ENCODE measurements at regions not wholly inside any gene's neighbourhood (a gene's known extent, or its start where the extent isn't known, plus 50 kb on each side); places are given as distances from the start of the nearest gene placed in this dataset.

- ATAC-seq: no peak
- Mint-ChIP-seq H3K4me1 (no peaks in the 10 kb centered on the region), H3K36me3 (ENCODE audit: low read depth) (no peaks in the 10 kb centered on the region), H3K27me3 (no peaks in the 10 kb centered on the region), H3K27ac (no peak overlapping the region), H3K4me3 (no peak overlapping the region), H3K9me3 (no peaks in the 10 kb centered on the region)
- DNase-seq: no peak
These were observed 272.7 kb downstream of the HHIPL2 start for GRCh38 chr1:222275001-222275728.

- ATAC-seq (no peak), DNase-seq (no peak)
- Mint-ChIP-seq H3K36me3 (ENCODE audit: low read depth) (no peaks in the 10 kb centered on the region), H3K9me3 (no peaks in the 10 kb centered on the region), H3K27me3 (no peaks in the 10 kb centered on the region), H3K4me1 (no peaks in the 10 kb centered on the region), H3K4me3 (no peak overlapping the region), H3K27ac (no peak overlapping the region)
These were observed 281.4 kb downstream of the HHIPL2 start for GRCh38 chr1:222266223-222267196.

GRCh38 chr1:222263791-222264190, 284.1 kb downstream of the HHIPL2 start:
- H3K4me3 Mint-ChIP-seq: no peak overlapping the region
- H3K27ac Mint-ChIP-seq: no peak overlapping the region
- no peaks in the 10 kb centered on the region for H3K9me3 Mint-ChIP-seq
- no peaks in the 10 kb centered on the region for H3K4me1 Mint-ChIP-seq
- DNase-seq: no peak
- H3K27me3 Mint-ChIP-seq: no peaks in the 10 kb centered on the region
- peak; percentile 83 for ATAC-seq
- H3K36me3 Mint-ChIP-seq (ENCODE audit: low read depth): no peaks in the 10 kb centered on the region

GRCh38 chr1:222257027-222257426, 290.9 kb downstream of the HHIPL2 start:
- H3K4me3 Mint-ChIP-seq: no peak overlapping the region
- H3K27me3 Mint-ChIP-seq: peaks cover 2% of the 10 kb centered on the region

GRCh38 chr1:222256058-222256457, 291.8 kb downstream of the HHIPL2 start:
- no peak for DNase-seq
- Mint-ChIP-seq H3K4me1 (no peaks in the 10 kb centered on the region), H3K27me3 (peaks cover 2% of the 10 kb centered on the region), H3K27ac (no peak overlapping the region), H3K36me3 (ENCODE audit: low read depth) (no peaks in the 10 kb centered on the region), H3K9me3 (no peaks in the 10 kb centered on the region), H3K4me3 (no peak overlapping the region)
- ATAC-seq: no peak

More at GRCh38 chr1:222257027-222257426, 290.9 kb downstream of the HHIPL2 start:
- Mint-ChIP-seq H3K36me3 (ENCODE audit: low read depth) (no peaks in the 10 kb centered on the region), H3K4me1 (no peaks in the 10 kb centered on the region), H3K9me3 (no peaks in the 10 kb centered on the region), H3K27ac (no peak overlapping the region)
- DNase-seq: no peak
- ATAC-seq: no peak

DNA sequence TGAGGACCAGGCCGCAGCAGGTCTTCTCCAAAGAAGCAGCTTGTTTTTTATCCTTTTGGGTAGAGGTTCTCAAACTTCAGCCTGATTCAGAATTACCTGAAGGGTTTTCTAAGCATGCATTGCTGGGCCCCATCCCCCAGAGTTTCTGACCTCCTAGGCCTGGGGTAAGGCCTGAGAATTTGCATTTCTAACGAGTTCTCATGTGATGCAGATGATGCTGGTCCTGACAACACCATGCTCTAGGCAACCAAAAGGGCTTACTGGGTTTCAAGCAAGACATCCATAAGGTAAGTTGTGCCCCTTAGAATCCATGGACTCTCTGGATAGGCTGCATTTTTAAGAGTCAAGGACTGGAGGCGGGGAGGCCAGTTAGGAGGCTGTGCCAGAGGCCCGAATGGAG, 295.1 kb downstream of the HHIPL2 start:
- Mint-ChIP-seq H3K4me3 (no peak overlapping the region), H3K4me1 (no peaks in the 10 kb centered on the region), H3K27me3 (peaks cover 2% of the 10 kb centered on the region), H3K9me3 (no peaks in the 10 kb centered on the region), H3K36me3 (ENCODE audit: low read depth) (no peaks in the 10 kb centered on the region), H3K27ac (no peak overlapping the region)
- no peak for ATAC-seq
- DNase-seq: no peak

- H3K27me3 Mint-ChIP-seq: peaks cover 2% of the 10 kb centered on the region
- H3K9me3 Mint-ChIP-seq: no peaks in the 10 kb centered on the region
- no peak for ATAC-seq
These were observed 296.1 kb downstream of the HHIPL2 start for GRCh38 chr1:222251847-222252246.

GRCh38 chr1:222250376-222250775, 297.5 kb downstream of the HHIPL2 start:
- H3K9me3 Mint-ChIP-seq: no peaks in the 10 kb centered on the region
- DNase-seq (no peak), ATAC-seq (no peak)
- H3K36me3 Mint-ChIP-seq (ENCODE audit: low read depth): no peaks in the 10 kb centered on the region
- H3K27ac Mint-ChIP-seq: no peak overlapping the region
- H3K4me3 Mint-ChIP-seq: no peak overlapping the region
- no peaks in the 10 kb centered on the region for H3K4me1 Mint-ChIP-seq
- H3K27me3 Mint-ChIP-seq: no peaks in the 10 kb centered on the region

More at GRCh38 chr1:222251847-222252246, 296.1 kb downstream of the HHIPL2 start:
- Mint-ChIP-seq H3K4me1 (no peaks in the 10 kb centered on the region), H3K36me3 (ENCODE audit: low read depth) (no peaks in the 10 kb centered on the region), H3K27ac (no peak overlapping the region), H3K4me3 (no peak overlapping the region)
- no peak for DNase-seq

- H3K36me3 Mint-ChIP-seq (ENCODE audit: low read depth): no peaks in the 10 kb centered on the region
- no peaks in the 10 kb centered on the region for H3K9me3 Mint-ChIP-seq
- no peak for ATAC-seq
- H3K27me3 Mint-ChIP-seq: no peaks in the 10 kb centered on the region
- no peaks in the 10 kb centered on the region for H3K4me1 Mint-ChIP-seq
- H3K4me3 Mint-ChIP-seq: no peak overlapping the region
- H3K27ac Mint-ChIP-seq: no peak overlapping the region
- DNase-seq: no peak
These were observed 300.0 kb downstream of the HHIPL2 start for GRCh38 chr1:222247811-222248310.

DNA sequence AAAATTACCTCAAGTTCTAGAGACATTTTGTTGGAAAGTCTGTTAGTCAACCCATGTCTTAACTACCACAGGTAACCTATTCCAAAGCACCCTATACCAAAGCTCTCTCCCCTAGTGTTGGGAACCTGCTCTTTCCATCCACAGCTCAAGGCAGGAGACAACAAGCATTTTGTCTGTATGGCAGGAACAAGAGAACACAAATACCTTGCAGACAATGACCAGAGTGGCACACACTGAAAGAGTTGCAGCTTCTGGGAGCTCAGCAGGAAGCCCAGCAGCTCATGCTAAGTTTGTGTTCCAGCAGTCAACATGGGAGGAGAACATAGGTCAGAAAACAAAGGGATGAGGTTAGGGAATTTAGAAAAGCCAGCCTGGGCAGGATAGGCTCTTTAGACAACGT, 300.8 kb downstream of the HHIPL2 start:
- no peaks in the 10 kb centered on the region for H3K36me3 Mint-ChIP-seq (ENCODE audit: low read depth)
- no peak overlapping the region for H3K4me3 Mint-ChIP-seq
- H3K4me1 Mint-ChIP-seq: no peaks in the 10 kb centered on the region
- no peaks in the 10 kb centered on the region for H3K9me3 Mint-ChIP-seq
- H3K27me3 Mint-ChIP-seq: no peaks in the 10 kb centered on the region
- H3K27ac Mint-ChIP-seq: no peak overlapping the region
- DNase-seq: no peak
- ATAC-seq: no peak

- H3K4me3 Mint-ChIP-seq: no peak overlapping the region
- no peaks in the 10 kb centered on the region for H3K27me3 Mint-ChIP-seq
These were observed 304.0 kb downstream of the HHIPL2 start for GRCh38 chr1:222243902-222244301.

DNA sequence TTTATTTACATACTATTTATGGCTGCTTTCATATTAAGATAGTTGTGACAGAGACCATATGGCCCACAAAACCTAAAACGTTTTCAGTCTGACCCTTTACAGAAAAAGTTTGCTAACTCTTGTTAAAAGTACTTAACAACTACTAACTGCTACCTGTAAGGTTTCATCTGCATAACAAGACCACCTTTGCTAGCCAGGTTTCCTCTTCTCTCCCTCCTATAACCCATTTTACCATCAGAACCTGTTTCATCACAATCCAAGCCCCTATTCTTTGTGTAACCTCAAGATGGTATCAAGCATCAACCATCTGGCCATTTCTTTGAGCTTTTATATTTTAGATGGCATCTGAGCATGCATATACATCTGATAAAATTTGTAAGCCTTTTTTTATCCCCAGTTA, 305.4 kb downstream of the HHIPL2 start:
- ATAC-seq (no peak), DNase-seq (no peak)
- H3K9me3 Mint-ChIP-seq: no peaks in the 10 kb centered on the region
- H3K4me3 Mint-ChIP-seq: no peak overlapping the region
- no peaks in the 10 kb centered on the region for H3K27me3 Mint-ChIP-seq
- no peaks in the 10 kb centered on the region for H3K36me3 Mint-ChIP-seq (ENCODE audit: low read depth)
- no peaks in the 10 kb centered on the region for H3K4me1 Mint-ChIP-seq
- no peak overlapping the region for H3K27ac Mint-ChIP-seq

More at GRCh38 chr1:222243902-222244301, 304.0 kb downstream of the HHIPL2 start:
- no peaks in the 10 kb centered on the region for H3K36me3 Mint-ChIP-seq (ENCODE audit: low read depth)
- no peak for ATAC-seq
- no peak overlapping the region for H3K27ac Mint-ChIP-seq
- H3K4me1 Mint-ChIP-seq: no peaks in the 10 kb centered on the region
- no peaks in the 10 kb centered on the region for H3K9me3 Mint-ChIP-seq
- DNase-seq: no peak

- H3K9me3 Mint-ChIP-seq: no peaks in the 10 kb centered on the region
- no peaks in the 10 kb centered on the region for H3K36me3 Mint-ChIP-seq (ENCODE audit: low read depth)
- no peak overlapping the region for H3K27ac Mint-ChIP-seq
- H3K4me1 Mint-ChIP-seq: no peaks in the 10 kb centered on the region
- no peak overlapping the region for H3K4me3 Mint-ChIP-seq
- H3K27me3 Mint-ChIP-seq: no peaks in the 10 kb centered on the region
- ATAC-seq (no peak), DNase-seq (no peak)
These were observed 306.5 kb downstream of the HHIPL2 start for GRCh38 chr1:222241410-222241809.

- no peak overlapping the region for H3K27ac Mint-ChIP-seq
- no peaks in the 10 kb centered on the region for H3K36me3 Mint-ChIP-seq (ENCODE audit: low read depth)
- H3K4me3 Mint-ChIP-seq: no peak overlapping the region
- no peaks in the 10 kb centered on the region for H3K27me3 Mint-ChIP-seq
- H3K4me1 Mint-ChIP-seq: no peaks in the 10 kb centered on the region
- no peak for ATAC-seq
- DNase-seq: no peak
- H3K9me3 Mint-ChIP-seq: no peaks in the 10 kb centered on the region
These were observed 307.2 kb downstream of the HHIPL2 start for GRCh38 chr1:222240536-222241181.
